GM18858 (cell line): ENCODE measurements at regions not wholly inside any gene's neighbourhood (a gene's known extent, or its start where the extent isn't known, plus 50 kb on each side); places are given as distances from the start of the nearest gene placed in this dataset.
"Not testable (repeated sequence)": the region's sequence is repeated elsewhere in the genome, so short reads cannot be mapped to it uniquely, and the experiment has no call there.

Source experiments
- ATAC-seq: cut with Tn5 transposase; IDR thresholded peaks from one replicate; pipeline ENCODE4 v1.9.1; 2021; ENCODE audit not compliant: unreplicated experiment

- no peak for ATAC-seq
These were observed 630.3 kb upstream of the KLHL4 start for GRCh38 chrX:86887341-86887740.

GRCh38 chrX:86910027-86910426 is 607.6 kb upstream of the KLHL4 start:
- no peak for ATAC-seq

- ATAC-seq: no peak
These were observed 606.8 kb upstream of the KLHL4 start for GRCh38 chrX:86910602-86911311.

- ATAC-seq: no peak
These were observed 603.0 kb upstream of the KLHL4 start for GRCh38 chrX:86914569-86914968.

- no peak for ATAC-seq
These were observed 599.6 kb upstream of the KLHL4 start for GRCh38 chrX:86917959-86918358.

- no peak for ATAC-seq
These were observed 587.2 kb upstream of the KLHL4 start for GRCh38 chrX:86930419-86930818.

- ATAC-seq: no peak
These were observed 581.6 kb upstream of the KLHL4 start for GRCh38 chrX:86935988-86936387.

GRCh38 chrX:86946569-86946968 is 571.0 kb upstream of the KLHL4 start:
- peak; percentile 97 for ATAC-seq

- ATAC-seq: no peak
These were observed 553.3 kb upstream of the KLHL4 start for GRCh38 chrX:86964321-86964720.

- ATAC-seq: no peak
These were observed 536.2 kb upstream of the KLHL4 start for GRCh38 chrX:86981326-86981879.

- ATAC-seq: not testable (repeated sequence)
These were observed 530.3 kb upstream of the KLHL4 start for GRCh38 chrX:86987351-86987750.

- ATAC-seq: no peak
These were observed 514.6 kb upstream of the KLHL4 start for GRCh38 chrX:87003031-87003430.

- ATAC-seq: no peak
These were observed 512.4 kb upstream of the KLHL4 start for GRCh38 chrX:87005183-87005582.

- ATAC-seq: no peak
These were observed 511.7 kb upstream of the KLHL4 start for GRCh38 chrX:87005885-87006284.

- ATAC-seq: no peak
These were observed 511.0 kb upstream of the KLHL4 start for GRCh38 chrX:87006561-87006960.

GRCh38 chrX:87017210-87017609 is 500.4 kb upstream of the KLHL4 start:
- ATAC-seq: no peak

- ATAC-seq: not testable (repeated sequence)
These were observed 484.5 kb upstream of the KLHL4 start for GRCh38 chrX:87033115-87033514.

GRCh38 chrX:87045352-87045751 is 472.2 kb upstream of the KLHL4 start:
- no peak for ATAC-seq

- no peak for ATAC-seq
These were observed 468.0 kb upstream of the KLHL4 start for GRCh38 chrX:87049567-87049966.

GRCh38 chrX:87063642-87064041 is 454.0 kb upstream of the KLHL4 start:
- no peak for ATAC-seq

GRCh38 chrX:87064502-87064901 is 453.1 kb upstream of the KLHL4 start:
- ATAC-seq: no peak

- ATAC-seq: no peak
These were observed 449.7 kb upstream of the KLHL4 start for GRCh38 chrX:87067795-87068369.

- ATAC-seq: no peak
These were observed 439.4 kb upstream of the KLHL4 start for GRCh38 chrX:87078231-87078630.
